ENCODE measurements at regions not wholly inside any gene's neighbourhood (a gene's known extent, or its start where the extent isn't known, plus 50 kb on each side); places are given as distances from the start of the nearest gene placed in this dataset.

- H3K36me3 ChIP-seq = no peaks in the 10 kb centered on the region
- 73 to 94% methylated on average over 2 of the region's 2 CpGs for WGBS, 2 donors
- DNase-seq = no peak
- H3K4me1 ChIP-seq = no peaks in the 10 kb centered on the region
- intact Hi-C loops (cut with DNase I) = no loop called here
- peaks cover 0 to 3% (median 0%) of the 10 kb centered on the region in 3 donors for H3K9me3 ChIP-seq
- H3K4me3 ChIP-seq = no peak overlapping the region
- H3K27ac ChIP-seq = no peak overlapping the region
- TF ChIP-seq POLR2A (IDR thresholded peaks at IDR 0.05) = no peak
- no peak for TF ChIP-seq CTCF (IDR thresholded peaks at IDR 0.05)
- no peaks in the 10 kb centered on the region for H3K27me3 ChIP-seq
These were observed 265.6 kb upstream of the CDIN1 start for GRCh38 chr15:36313736-36314280.

GRCh38 chr15:36315649-36316048 is 263.8 kb upstream of the CDIN1 start:
- Histone ChIP-seq H3K36me3 (no peaks in the 10 kb centered on the region), H3K27ac (no peak overlapping the region), H3K4me3 (no peak overlapping the region), H3K9me3 (no peaks in the 10 kb centered on the region), H3K4me1 (no peaks in the 10 kb centered on the region), H3K27me3 (no peaks in the 10 kb centered on the region)
- 82 to 96% methylated on average over 2 of the region's 2 CpGs for WGBS, 2 donors
- no peak for DNase-seq
- no peak for TF ChIP-seq CTCF (IDR thresholded peaks at IDR 0.05)
- no peak for TF ChIP-seq POLR2A (IDR thresholded peaks at IDR 0.05)
- intact Hi-C loops (cut with DNase I) = no loop called here

- Histone ChIP-seq H3K27me3 (no peaks in the 10 kb centered on the region), H3K4me3 (no peak overlapping the region), H3K36me3 (no peaks in the 10 kb centered on the region), H3K4me1 (no peaks in the 10 kb centered on the region), H3K9me3 (no peaks in the 10 kb centered on the region), H3K27ac (no peak overlapping the region)
- intact Hi-C loops (cut with DNase I) = no loop called here
- DNase-seq = no peak
- no peak for TF ChIP-seq POLR2A (IDR thresholded peaks at IDR 0.05)
- TF ChIP-seq CTCF (IDR thresholded peaks at IDR 0.05) = no peak
- WGBS, 2 donors = 84 to 89% methylated on average over 3 of the region's 3 CpGs
These were observed 255.8 kb upstream of the CDIN1 start for GRCh38 chr15:36323615-36324014.

- Histone ChIP-seq H3K27me3 (no peaks in the 10 kb centered on the region), H3K4me3 (no peak overlapping the region), H3K36me3 (no peaks in the 10 kb centered on the region), H3K27ac (no peak overlapping the region), H3K4me1 (no peaks in the 10 kb centered on the region), H3K9me3 (no peaks in the 10 kb centered on the region)
- DNase-seq = no peak
- TF ChIP-seq POLR2A (IDR thresholded peaks at IDR 0.05) (no peak), CTCF (IDR thresholded peaks at IDR 0.05) (no peak)
- intact Hi-C loops (cut with DNase I) = no loop called here
- WGBS, 2 donors = 52 to 54% methylated on average over 2 of the region's 2 CpGs
These were observed 254.2 kb upstream of the CDIN1 start for GRCh38 chr15:36325206-36325605.

- no peaks in the 10 kb centered on the region for H3K27me3 ChIP-seq
- no peak for DNase-seq
- intact Hi-C loops (cut with DNase I) = no loop called here
- H3K36me3 ChIP-seq = no peaks in the 10 kb centered on the region
- H3K9me3 ChIP-seq = no peaks in the 10 kb centered on the region
- H3K4me3 ChIP-seq = no peak overlapping the region
- H3K27ac ChIP-seq = no peak overlapping the region
- TF ChIP-seq CTCF (IDR thresholded peaks at IDR 0.05) = no peak
- no peaks in the 10 kb centered on the region for H3K4me1 ChIP-seq
- 91 to 92% methylated on average over 9 of the region's 9 CpGs for WGBS, 2 donors
These were observed 249.8 kb upstream of the CDIN1 start for GRCh38 chr15:36329592-36329991.

All from esophagus squamous epithelium (tissue), 5 donors.